BJ (cell line): ENCODE measurements at regions not wholly inside any gene's neighbourhood (a gene's known extent, or its start where the extent isn't known, plus 50 kb on each side); places are given as distances from the start of the nearest gene placed in this dataset.

Experiments used
- CTCF ChIA-PET: fragments of 350-600 bp; formaldehyde crosslinking; extraction: SDS; loops from one replicate; lab custom pipeline; 2021; ENCODE audit warnings: antibody characterized with exemption, inconsistent platforms; lab: Yijun Ruan, JAX
- POLR2A ChIA-PET: fragments of 300-600 bp; sonication (Branson Sonifier 250); formaldehyde crosslinking; extraction: SDS; loops from one replicate; lab custom pipeline; 2021; ENCODE audit warnings: antibody characterized with exemption; lab: Charles Lee
- DNase-seq: peaks from one replicate; pipeline ENCODE4 v3.0.0-alpha.2; 2011; ENCODE audit warnings: low read depth
- H3K27me3 ChIP-seq: 2 replicates; pipeline ENCODE4 v1.6.0; 2011; ENCODE audit warnings: low read length; ENCODE audit not compliant: control insufficient read depth, insufficient read depth
- H3K36me3 ChIP-seq: 2 replicates; pipeline ENCODE4 v1.5.1; 2011; ENCODE audit warnings: low read length; ENCODE audit not compliant: control insufficient read depth, insufficient read depth
- H3K4me3 ChIP-seq: 2 replicates; pipeline ENCODE4 v1.5.1; 2011; ENCODE audit warnings: low read depth, mild to moderate bottlenecking, control low read depth, low read length
- CTCF ChIP-seq: IDR thresholded peaks from 2 replicates; pipeline ENCODE4 v1.5.1; 2011; ENCODE audit warnings: low read depth, mild to moderate bottlenecking, control low read depth, inconsistent platforms, low read length, moderate library complexity; ENCODE audit not compliant: insufficient read depth

DNA sequence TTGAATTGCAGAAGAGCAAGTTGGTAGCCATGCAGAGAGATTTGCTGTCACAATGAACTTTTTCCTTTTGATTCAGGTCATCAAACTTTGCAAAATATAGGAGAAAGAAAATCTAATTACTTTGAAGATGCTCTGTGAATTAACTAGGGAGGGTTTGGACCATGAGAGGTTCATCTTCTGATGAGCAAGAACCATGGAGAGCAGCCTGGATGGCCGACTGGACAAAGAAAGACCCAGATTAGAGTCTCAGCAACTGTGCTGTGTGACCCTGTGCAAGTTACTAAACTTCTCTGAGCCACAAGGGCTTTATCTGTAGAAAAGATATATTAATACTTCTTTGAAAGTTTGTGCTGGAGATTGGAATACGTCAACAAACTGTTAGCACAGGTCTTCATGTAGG lies 122.6 kb upstream of the ADAMTS18 start:
- ChIA-PET CTCF (no interaction called here), POLR2A (no interaction called here)
- no peaks in the 10 kb centered on the region for H3K36me3 ChIP-seq
- no peak for TF ChIP-seq CTCF
- no peak overlapping the region for H3K4me3 ChIP-seq
- no peak for DNase-seq
- no peaks in the 10 kb centered on the region for H3K27me3 ChIP-seq

DNA sequence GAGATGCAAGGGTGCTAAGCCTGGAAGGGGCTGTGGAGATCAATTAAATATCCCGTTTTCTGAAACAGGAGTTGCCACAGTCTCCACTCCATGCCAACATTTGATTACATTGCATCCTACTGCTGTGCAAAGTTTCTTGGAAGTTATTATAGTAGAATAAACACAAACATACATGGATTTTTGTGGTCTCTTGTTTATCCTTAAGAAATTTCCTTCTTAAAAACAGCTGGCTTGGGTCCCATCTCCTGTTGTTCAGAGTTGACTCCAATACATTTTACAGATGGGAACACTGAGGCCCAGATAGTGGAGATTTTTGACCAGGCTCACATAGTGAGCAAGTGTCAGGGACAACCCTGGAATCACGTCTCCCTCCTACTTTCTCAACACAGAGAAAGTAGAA lies 124.0 kb upstream of the ADAMTS18 start:
- H3K27me3 ChIP-seq, result no peaks in the 10 kb centered on the region
- ChIA-PET POLR2A (no interaction called here), CTCF (no interaction called here)
- H3K4me3 ChIP-seq, result no peak overlapping the region
- TF ChIP-seq CTCF, result no peak
- DNase-seq, result no peak
- no peaks in the 10 kb centered on the region for H3K36me3 ChIP-seq

DNA sequence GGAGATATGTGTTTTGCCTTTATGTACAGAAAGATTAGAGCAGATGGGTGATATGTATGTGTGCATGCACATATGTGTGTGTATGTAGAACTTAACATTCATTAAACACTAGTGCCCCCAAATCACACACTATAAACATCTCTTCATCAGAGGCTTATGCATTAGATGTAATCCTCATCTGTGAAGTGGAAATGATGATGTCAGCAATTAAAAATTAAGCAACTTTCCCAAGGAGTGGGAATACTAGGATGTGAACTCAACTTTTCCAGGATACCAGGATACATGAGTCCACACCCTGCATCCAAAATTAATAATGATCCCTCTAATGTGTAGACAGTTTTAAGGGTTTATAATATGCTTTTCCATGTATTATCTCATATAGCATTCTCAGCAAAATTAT lies 127.7 kb upstream of the ADAMTS18 start:
- POLR2A ChIA-PET, result no interaction called here
- DNase-seq, result no peak
- no peaks in the 10 kb centered on the region for H3K27me3 ChIP-seq

GRCh38 chr16:77564791-77565390 lies 130.1 kb upstream of the ADAMTS18 start:
- POLR2A ChIA-PET, result no interaction called here
- CTCF ChIA-PET, result interaction anchor here (1.7 kb wide), 1 partner anchor 19 kb away, joined by 5 read pairs; no protein-coding TSS in a partner anchor
- Histone ChIP-seq H3K27me3 (no peaks in the 10 kb centered on the region), H3K4me3 (no peak overlapping the region), H3K36me3 (no peaks in the 10 kb centered on the region)
- no peak for TF ChIP-seq CTCF
- no peak for DNase-seq

More for the DNA sequence above, 127.7 kb upstream of the ADAMTS18 start:
- CTCF ChIA-PET, result no interaction called here
- H3K36me3 ChIP-seq, result no peaks in the 10 kb centered on the region
- H3K4me3 ChIP-seq, result no peak overlapping the region
- no peak for TF ChIP-seq CTCF

DNA sequence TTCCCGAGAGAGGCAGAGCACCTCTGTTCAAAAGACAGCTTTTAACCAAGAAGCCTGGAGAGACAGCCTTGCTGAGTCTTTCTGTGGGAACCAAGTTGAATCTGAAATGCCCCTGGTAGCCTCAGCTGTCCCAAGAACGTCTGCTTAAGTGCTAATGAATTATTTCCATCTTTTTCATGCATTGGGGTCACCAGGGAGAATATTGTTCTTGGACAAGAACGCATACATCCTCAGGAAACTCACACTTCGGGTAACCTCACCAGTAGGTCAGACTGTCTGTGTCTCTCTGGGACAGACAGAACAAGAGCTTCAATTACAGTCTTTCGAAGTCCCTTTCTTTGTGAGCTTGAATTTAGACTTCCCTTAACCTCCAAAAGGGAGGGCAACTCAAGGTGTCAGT lies 134.6 kb upstream of the ADAMTS18 start:
- no peaks in the 10 kb centered on the region for H3K36me3 ChIP-seq
- no peaks in the 10 kb centered on the region for H3K27me3 ChIP-seq
- no peak overlapping the region for H3K4me3 ChIP-seq
- POLR2A ChIA-PET, result no interaction called here
- CTCF ChIA-PET, result interaction anchor here (2.3 to 6.6 kb wide), 2 partner anchors 14 to 334 kb away, joined by 11 to 43 read pairs; no protein-coding TSS in a partner anchor
- TF ChIP-seq CTCF, result no peak
- no peak for DNase-seq
